ENCODE measurements at regions not wholly inside any gene's neighbourhood (a gene's known extent, or its start where the extent isn't known, plus 50 kb on each side); places are given as distances from the start of the nearest gene placed in this dataset.

- DNase-seq, result no peak
Observed at GRCh38 chr18:73514449-73514848, 633.2 kb downstream of the FBXO15 start.

GRCh38 chr18:73511771-73512503 lies 635.7 kb downstream of the FBXO15 start:
- no peak for DNase-seq

- DNase-seq, result no peak
Observed at GRCh38 chr18:73509460-73509859, 638.2 kb downstream of the FBXO15 start.

GRCh38 chr18:73503326-73503725 lies 635.5 kb upstream of the NETO1 start:
- DNase-seq, result no peak

- no peak for DNase-seq
Observed at GRCh38 chr18:73487966-73488365, 620.2 kb upstream of the NETO1 start.

DNA sequence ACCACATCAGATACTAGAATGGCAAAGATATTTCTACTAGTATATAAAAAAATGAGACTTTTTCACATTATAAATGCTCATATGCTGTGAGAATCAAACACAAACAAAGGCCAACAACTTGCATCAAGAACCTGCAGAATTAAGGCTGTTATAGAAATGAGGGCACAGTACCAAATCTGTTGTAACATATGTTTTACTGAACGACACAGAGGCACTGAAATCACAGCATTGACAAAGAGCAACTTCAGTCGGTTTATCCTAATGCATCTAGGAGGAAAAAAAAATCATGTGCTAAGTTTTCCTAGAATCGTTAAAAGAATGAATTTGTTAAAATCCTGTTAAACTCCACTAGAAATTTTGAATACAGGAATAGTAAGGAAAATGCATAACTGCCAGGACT lies 617.4 kb upstream of the NETO1 start:
- DNase-seq, result no peak

- DNase-seq, result no peak
Observed at GRCh38 chr18:73482901-73483300, 615.1 kb upstream of the NETO1 start.

DNA sequence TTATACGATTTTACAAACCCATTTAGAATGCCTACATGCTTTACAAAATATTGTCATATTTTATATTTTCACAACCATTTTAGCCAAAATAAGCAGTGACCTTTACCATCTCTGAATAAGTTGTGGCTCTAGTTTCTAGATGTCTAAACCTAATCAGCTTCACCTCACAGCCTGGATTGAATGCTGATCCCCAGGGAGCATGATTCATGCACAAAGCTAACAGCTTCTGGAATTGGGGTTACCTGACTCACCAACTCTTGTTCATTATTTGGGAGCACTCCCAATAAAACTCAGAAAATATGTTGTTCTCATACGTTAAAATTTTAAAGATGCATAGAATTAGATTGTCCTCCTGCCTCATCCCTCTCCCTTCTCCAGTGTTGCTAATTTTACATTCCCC lies 611.7 kb upstream of the NETO1 start:
- DNase-seq, result no peak

DNA sequence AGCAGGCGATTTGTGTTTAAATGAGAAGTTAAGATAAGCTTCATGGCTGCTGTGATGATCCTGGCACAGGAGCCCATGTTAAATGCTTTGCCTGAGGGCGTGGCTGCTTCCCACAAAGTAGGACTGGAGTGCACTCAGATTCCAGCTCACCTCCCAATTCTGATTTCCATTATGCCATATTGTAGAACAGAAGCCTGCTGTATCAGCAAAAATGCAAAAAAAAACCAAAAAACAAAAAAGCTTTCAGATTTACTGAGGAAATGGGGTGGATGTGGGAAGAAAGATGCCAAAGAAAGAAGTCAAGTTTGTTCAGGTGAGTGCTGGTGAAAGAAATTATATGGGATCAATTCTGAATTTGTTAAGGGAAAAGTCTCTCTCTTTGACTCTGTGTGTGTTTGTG lies 610.4 kb upstream of the NETO1 start:
- DNase-seq, result no peak

- DNase-seq, result no peak
Observed at GRCh38 chr18:73476031-73476430, 608.2 kb upstream of the NETO1 start.

DNA sequence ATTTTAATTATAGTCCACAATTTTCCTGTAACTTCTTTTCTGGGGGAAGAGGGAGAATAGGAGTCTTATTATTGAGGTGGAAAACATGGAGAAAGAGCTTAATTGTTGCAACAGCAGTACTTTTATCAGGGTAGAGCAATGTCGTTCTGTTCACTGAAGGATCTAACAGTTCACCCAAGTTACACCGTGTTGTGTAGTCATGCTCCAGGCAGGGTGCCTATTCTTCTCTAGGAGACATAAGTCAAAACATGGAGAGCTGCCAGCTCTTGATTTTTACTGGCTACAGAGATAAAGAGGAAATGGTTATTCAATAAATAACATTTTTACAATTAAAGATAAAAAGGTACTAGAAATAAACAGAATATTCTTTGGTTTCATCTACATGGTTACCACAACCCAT lies 594.3 kb upstream of the NETO1 start:
- no peak for DNase-seq

GRCh38 chr18:73461780-73462059 lies 593.9 kb upstream of the NETO1 start:
- DNase-seq, result no peak

- DNase-seq, result no peak
Observed at GRCh38 chr18:73461038-73461779, 593.4 kb upstream of the NETO1 start.

DNA sequence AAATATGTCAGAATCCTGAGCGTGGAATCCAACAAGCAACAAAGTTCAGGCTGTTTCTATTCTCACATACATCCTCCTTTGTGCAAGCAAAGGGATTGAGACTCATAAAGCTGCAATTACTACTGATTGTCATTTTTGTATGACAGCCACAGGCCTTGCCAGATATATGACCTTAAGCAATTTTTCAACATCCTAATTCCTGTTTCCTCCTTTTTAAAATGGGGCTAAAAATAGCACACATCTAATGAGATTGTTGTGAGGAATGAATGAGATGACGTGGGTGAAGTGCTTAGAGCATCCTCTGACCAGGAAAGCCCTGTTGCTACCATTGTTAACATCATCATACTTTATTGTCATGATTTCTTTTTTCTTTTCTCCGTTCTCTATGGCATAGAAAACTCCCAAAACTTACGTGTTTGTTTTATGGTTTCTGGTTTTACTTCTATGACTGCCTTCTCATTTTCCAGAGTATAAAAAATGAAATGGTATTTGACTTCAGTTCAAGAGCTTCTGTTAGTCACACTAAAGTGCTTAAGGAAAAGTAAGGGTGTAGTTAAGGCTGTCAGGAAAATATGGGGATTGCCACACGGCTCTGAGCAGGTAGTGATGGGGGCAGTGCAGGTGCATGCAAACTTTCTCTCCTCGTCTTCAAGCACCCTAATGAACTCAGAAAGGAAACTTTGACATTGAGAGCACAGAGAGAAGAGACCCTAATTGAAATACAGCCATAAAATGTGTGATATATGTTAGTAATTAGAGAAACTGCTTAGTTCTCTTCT lies 590.6 kb upstream of the NETO1 start:
- no peak for DNase-seq

DNA sequence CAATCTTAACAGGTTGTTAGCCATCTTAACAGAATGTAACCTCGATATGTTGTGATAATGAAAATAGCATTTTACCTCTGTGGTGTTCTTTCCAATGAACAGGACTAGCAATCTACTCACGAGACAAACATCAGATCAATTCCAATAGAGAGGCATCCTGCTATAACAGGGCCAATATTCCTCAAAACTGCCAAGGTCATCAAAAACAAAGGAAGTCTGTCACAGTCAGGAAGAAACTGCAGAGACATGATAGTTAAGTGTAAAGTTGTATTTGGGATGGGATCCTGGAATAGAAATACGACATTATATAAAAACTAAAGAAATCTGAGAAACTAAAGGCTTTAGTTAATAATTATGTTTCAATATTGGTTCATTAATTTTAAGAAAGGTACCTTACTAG lies 588.9 kb upstream of the NETO1 start:
- no peak for DNase-seq

GRCh38 chr18:73452866-73453265 lies 585.1 kb upstream of the NETO1 start:
- DNase-seq, result no peak

DNA sequence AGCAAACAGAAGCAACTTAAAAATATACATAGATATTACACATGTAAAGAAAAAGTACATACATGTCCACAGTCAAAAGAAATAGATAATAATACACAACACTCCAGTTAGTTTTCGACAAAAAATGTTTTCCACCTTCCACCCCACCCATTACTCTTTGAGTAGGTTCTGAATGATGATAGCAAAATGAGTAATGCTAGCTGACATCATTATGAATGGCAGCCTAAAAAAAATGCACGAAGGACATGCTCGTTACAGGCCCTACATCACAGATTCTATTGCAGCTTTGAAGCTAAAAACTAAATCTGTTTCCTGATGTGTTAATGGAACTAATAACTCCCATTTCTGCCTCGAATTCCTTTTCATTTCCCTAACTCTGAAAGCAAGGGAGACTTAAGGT lies 578.7 kb upstream of the NETO1 start:
- no peak for DNase-seq

DNA sequence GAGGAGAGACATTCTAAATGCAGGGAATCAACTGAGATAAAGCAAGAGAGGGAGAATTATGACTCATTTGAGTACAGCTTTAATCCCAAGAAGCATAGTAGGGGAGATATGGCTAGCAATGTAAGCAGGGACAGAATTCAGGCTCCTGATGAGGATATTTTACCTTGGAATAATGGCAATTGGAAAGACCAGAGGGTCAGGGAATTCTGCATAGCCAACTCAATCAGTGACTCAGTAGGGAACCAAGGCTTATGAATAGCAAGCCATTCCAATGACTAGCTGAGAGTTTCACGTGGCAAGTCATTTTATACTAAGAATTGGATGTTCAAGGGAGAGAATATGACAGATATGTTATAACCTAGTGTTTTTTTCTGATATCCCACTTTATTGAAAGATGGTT lies 563.8 kb upstream of the NETO1 start:
- no peak for DNase-seq

DNA sequence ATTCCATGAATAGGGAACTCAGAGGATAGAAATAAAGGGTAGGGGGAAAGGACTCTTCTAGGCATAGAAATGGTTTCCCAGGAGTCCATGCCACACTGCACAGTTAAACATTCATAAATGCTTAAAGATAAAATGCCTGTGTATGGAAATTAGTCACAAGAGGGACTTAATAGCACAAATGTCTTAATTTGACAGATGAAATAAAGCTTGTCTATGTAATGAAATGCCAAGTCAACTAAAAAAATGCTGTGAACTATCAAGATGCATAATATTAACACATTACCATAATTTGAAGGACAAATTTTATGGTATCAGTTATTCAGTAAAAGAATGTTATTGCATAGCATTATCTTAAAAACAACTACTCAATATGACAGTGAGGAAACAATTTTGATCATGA lies 553.2 kb upstream of the NETO1 start:
- DNase-seq, result no peak

- no peak for DNase-seq
Observed at GRCh38 chr18:73419531-73419930, 551.7 kb upstream of the NETO1 start.

GRCh38 chr18:73414598-73414997 lies 546.8 kb upstream of the NETO1 start:
- DNase-seq, result no peak

- DNase-seq, result no peak
Observed at GRCh38 chr18:73414069-73414468, 546.3 kb upstream of the NETO1 start.

DNA sequence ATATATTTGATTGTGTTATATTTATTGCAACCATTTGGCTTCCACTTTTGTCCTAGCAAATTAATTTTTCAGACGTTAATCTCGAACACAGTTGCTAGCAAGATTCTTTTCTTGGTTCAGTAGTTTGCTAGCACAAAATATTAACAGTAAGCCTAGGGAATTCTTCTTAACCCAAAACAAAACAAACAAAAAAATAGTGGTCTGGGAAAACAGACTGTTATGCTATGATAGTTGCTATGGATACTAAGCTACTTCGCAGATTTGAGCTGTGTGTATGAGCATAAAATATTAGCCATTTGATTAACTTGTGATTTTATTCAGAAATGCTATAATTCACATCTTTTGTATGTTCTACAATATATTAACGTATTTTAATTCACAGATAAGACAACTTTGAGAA lies 541.5 kb upstream of the NETO1 start:
- no peak for DNase-seq

DNA sequence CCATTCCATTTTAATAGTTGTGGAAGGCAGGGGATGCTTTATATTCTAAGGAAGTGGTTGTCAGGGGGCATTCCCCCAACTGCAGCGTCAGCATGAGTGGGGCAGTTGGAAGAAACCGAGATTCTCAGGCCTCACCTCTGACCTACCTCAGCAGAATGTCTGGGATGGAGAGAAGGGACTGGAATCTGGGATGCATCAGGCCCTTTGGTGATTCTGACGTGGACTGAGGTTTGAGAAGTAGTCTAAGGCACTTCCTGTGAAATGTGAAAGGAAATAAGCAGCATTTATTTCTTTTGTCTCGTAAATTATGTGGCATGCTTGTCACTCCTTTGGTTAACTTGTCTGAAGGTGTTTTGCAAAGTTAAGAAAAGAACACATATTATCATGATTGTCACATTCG lies 540.7 kb upstream of the NETO1 start:
- no peak for DNase-seq

Measured in NCI-H1048 (cell line).